Keratinocyte (primary cell): ENCODE measurements at regions not wholly inside any gene's neighbourhood (a gene's known extent, or its start where the extent isn't known, plus 50 kb on each side); places are given as distances from the start of the nearest gene placed in this dataset.
"Not testable (repeated sequence)": the region's sequence is repeated elsewhere in the genome, so short reads cannot be mapped to it uniquely, and the experiment has no call there.

ENCODE experiments used
- DNase-seq: peaks from one replicate; pipeline ENCODE4 v3.0.0-alpha.2; 2011; ENCODE audit warnings: low read depth, missing footprints, low spot score
- FAIRE-seq: peaks from 2 replicates; lab custom pipeline; 2011; peaks lifted over from hg19 to GRCh38; lab: Jason Lieb, UNC
- H2AFZ ChIP-seq: 2 replicates; pipeline ENCODE4 v1.6.0; 2012; ENCODE audit warnings: low read length, control low read depth, inconsistent platforms; ENCODE audit not compliant: control insufficient read depth
- H3K27ac ChIP-seq: 2 replicates; pipeline ENCODE4 v1.5.1; 2011; ENCODE audit warnings: low read length; ENCODE audit not compliant: control insufficient read depth, insufficient read depth
- H3K27me3 ChIP-seq: 3 replicates; pipeline ENCODE4 v1.6.0; 2011; ENCODE audit warnings: low read length; ENCODE audit not compliant: control insufficient read depth, insufficient read depth; ENCODE audit errors: extremely low read depth
- H3K36me3 ChIP-seq, 2 experiments: 2 replicates in 1 of 2; 3 replicates in 1 of 2; pipeline ENCODE4 v1.5.1; 2011; ENCODE audit warnings: low read length in 2 of 2, mild to moderate bottlenecking in 1 of 2; ENCODE audit not compliant: control insufficient read depth in 2 of 2, insufficient read depth in 2 of 2; ENCODE audit errors: extremely low read depth in 1 of 2
- H3K4me1 ChIP-seq: 3 replicates; pipeline ENCODE4 v1.5.1; 2011; ENCODE audit warnings: low read length; ENCODE audit not compliant: control insufficient read depth, insufficient read depth; ENCODE audit errors: extremely low read depth
- H3K4me2 ChIP-seq: 3 replicates; pipeline ENCODE4 v1.6.0; 2011; ENCODE audit warnings: low read depth, low read length; ENCODE audit not compliant: control insufficient read depth, insufficient read depth; ENCODE audit errors: extremely low read depth
- H3K4me3 ChIP-seq, 3 experiments: fragments of 200-600 bp in 1 of 3; sonication (generic) in 1 of 3; 2 replicates in 2 of 3; 3 replicates in 1 of 3; pipeline ENCODE4 v1.5.1; 2011 to 2016; ENCODE audit warnings: low read length in 3 of 3, mild to moderate bottlenecking in 3 of 3, control low read depth in 2 of 3, inconsistent platforms in 1 of 3, low read depth in 1 of 3, mixed read lengths in 1 of 3, mixed run types in 1 of 3, moderate library complexity in 1 of 3; ENCODE audit not compliant: control insufficient read depth in 2 of 3, insufficient read depth in 2 of 3; ENCODE audit errors: extremely low read depth in 1 of 3
- H3K79me2 ChIP-seq: 2 replicates; pipeline ENCODE4 v1.6.0; 2012; ENCODE audit warnings: low read length; ENCODE audit not compliant: control insufficient read depth, insufficient read depth
- H3K9ac ChIP-seq: 3 replicates; pipeline ENCODE4 v1.6.0; 2011; ENCODE audit warnings: low read length; ENCODE audit not compliant: control insufficient read depth, insufficient read depth; ENCODE audit errors: extremely low read depth
- H3K9me1 ChIP-seq: 3 replicates; pipeline ENCODE4 v1.6.0; 2011; ENCODE audit warnings: low read length; ENCODE audit not compliant: control insufficient read depth, insufficient read depth; ENCODE audit errors: extremely low read depth
- H3K9me3 ChIP-seq: 2 replicates; pipeline ENCODE4 v1.5.1; 2012; ENCODE audit warnings: low read depth, low read length; ENCODE audit not compliant: control insufficient read depth
- H4K20me1 ChIP-seq: 3 replicates; pipeline ENCODE4 v1.6.0; 2011; ENCODE audit warnings: low read length; ENCODE audit not compliant: control insufficient read depth, insufficient read depth; ENCODE audit errors: extremely low read depth
- EZH2 ChIP-seq: IDR thresholded peaks from one replicate; pipeline ENCODE4 v1.6.1; 2012; ENCODE audit warnings: inconsistent platforms, mild to moderate bottlenecking, low read length, moderate library complexity
- dilution Hi-C: fragments of 300-500 bp; cut with MboI; formaldehyde crosslinking; loops from one replicate; pipeline ENCODE4 v1.7.0; 2020; ENCODE audit warnings: low sequenced_read_pairs; ENCODE audit not compliant: extremely low pct_ligation_motif_present
- TF ChIP-seq, protein P1 (sequence below), 3 experiments: IDR thresholded peaks in 1 of 3; conservative IDR thresholded peaks in 1 of 3; optimal IDR thresholded peaks in 1 of 3; 2 replicates in 2 of 3; 3 replicates in 1 of 3; pipeline versions ENCODE3 to v1.5.1; 2011; ENCODE audit warnings: low read length in 3 of 3, mild to moderate bottlenecking in 3 of 3, moderate library complexity in 2 of 3, control low read depth in 1 of 3, inconsistent platforms in 1 of 3; ENCODE audit not compliant: insufficient read depth in 2 of 3; ENCODE audit errors: extremely low read depth in 1 of 3

DNA sequence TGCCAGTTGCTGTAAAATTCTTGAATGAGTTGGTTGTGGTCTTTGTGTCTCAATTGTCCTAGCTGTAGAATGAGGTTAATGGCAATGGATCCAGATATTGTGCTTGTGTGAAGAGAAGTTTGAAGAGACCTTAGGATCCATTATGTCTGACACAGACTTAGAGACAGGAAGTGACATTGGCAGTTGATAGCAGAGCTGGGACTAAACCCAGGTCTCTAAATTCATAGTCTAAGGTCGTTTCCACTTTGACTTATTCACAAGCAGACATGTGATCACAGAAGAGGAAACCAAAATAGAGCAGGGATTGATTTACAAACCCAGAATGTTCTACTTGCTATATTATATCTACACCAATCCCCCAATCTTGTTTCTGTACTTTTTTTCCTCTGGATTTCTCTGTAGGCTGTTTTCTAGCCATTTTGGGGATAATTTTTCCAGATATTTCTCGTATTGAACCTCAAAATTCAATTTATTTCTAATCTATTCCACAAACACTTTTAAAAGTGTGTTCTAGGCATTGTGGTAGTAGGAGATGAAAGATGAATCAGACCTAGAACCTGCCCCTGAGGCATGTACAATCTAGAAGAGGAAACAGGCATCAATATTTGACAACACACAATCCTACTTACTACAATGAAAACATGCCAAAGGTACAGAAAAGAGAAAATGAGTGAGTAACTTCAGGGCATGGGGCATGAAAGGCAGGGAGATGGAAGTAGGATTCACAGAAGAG, 123.3 kb downstream of the NFKBIZ start:
- Histone ChIP-seq H3K9me3 (no peaks in the 10 kb centered on the region), H3K27me3 (no peaks in the 10 kb centered on the region), H3K4me3 (peak overlapping the region in 1 of 3 experiments; percentile 4), H4K20me1 (no peaks in the 10 kb centered on the region), H3K4me1 (peaks cover 14% of the 10 kb centered on the region), H3K9me1 (no peaks in the 10 kb centered on the region), H3K27ac (peak overlapping the region; percentile 25), H3K36me3 (no peaks in the 10 kb centered on the region), H3K79me2 (no peaks in the 10 kb centered on the region), H2AFZ (no peak overlapping the region), H3K9ac (no peak overlapping the region), H3K4me2 (peak overlapping the region; percentile 44)
- peak; percentile 32 for FAIRE-seq
- TF ChIP-seq EZH2: no peak
- TF ChIP-seq, protein P1, sequence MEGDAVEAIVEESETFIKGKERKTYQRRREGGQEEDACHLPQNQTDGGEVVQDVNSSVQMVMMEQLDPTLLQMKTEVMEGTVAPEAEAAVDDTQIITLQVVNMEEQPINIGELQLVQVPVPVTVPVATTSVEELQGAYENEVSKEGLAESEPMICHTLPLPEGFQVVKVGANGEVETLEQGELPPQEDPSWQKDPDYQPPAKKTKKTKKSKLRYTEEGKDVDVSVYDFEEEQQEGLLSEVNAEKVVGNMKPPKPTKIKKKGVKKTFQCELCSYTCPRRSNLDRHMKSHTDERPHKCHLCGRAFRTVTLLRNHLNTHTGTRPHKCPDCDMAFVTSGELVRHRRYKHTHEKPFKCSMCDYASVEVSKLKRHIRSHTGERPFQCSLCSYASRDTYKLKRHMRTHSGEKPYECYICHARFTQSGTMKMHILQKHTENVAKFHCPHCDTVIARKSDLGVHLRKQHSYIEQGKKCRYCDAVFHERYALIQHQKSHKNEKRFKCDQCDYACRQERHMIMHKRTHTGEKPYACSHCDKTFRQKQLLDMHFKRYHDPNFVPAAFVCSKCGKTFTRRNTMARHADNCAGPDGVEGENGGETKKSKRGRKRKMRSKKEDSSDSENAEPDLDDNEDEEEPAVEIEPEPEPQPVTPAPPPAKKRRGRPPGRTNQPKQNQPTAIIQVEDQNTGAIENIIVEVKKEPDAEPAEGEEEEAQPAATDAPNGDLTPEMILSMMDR (optimal IDR thresholded peaks at IDR 0.05 in 1 of 3, IDR thresholded peaks at IDR 0.05 in 1 of 3, conservative IDR thresholded peaks at IDR 0.05 in 1 of 3; ENCODE audit: extremely low read depth in 1 of 3, insufficient read depth in 2 of 3, low read length in 3 of 3): no peak
- no peak for DNase-seq
- dilution Hi-C loops: no loop called here

DNA sequence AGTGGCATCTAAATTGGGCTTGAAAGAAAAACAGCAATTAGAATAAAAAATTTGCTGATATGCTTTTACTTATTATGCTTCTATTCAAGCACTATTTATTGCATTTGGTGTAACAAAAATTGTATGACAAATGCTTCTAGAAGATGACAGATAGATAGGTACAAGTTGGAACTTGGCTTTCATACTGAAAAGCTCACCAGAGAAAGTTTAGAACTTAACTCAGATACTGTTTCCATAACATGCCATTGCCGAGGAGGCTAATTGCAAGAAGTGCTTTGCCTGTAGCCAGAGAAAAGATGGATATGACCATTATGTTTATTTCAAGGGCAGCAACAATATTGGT, 123.8 kb downstream of the NFKBIZ start:
- Histone ChIP-seq H3K27ac (peak overlapping the region; percentile 25), H3K9me3 (no peaks in the 10 kb centered on the region), H2AFZ (no peak overlapping the region), H3K4me1 (peaks cover 14% of the 10 kb centered on the region), H3K27me3 (no peaks in the 10 kb centered on the region), H3K4me3 (peak overlapping the region in 2 of 3 experiments; percentile 2 to 4), H4K20me1 (no peaks in the 10 kb centered on the region), H3K36me3 (no peaks in the 10 kb centered on the region), H3K4me2 (peak overlapping the region; percentile 44), H3K9ac (no peak overlapping the region), H3K79me2 (no peaks in the 10 kb centered on the region), H3K9me1 (no peaks in the 10 kb centered on the region)
- TF ChIP-seq EZH2: no peak
- TF ChIP-seq, protein P1 (optimal IDR thresholded peaks at IDR 0.05 in 1 of 3, IDR thresholded peaks at IDR 0.05 in 1 of 3, conservative IDR thresholded peaks at IDR 0.05 in 1 of 3; ENCODE audit: extremely low read depth in 1 of 3, insufficient read depth in 2 of 3, low read length in 3 of 3): no peak
- dilution Hi-C loops: no loop called here
- FAIRE-seq (peak; percentile 29), DNase-seq (no peak)

DNA sequence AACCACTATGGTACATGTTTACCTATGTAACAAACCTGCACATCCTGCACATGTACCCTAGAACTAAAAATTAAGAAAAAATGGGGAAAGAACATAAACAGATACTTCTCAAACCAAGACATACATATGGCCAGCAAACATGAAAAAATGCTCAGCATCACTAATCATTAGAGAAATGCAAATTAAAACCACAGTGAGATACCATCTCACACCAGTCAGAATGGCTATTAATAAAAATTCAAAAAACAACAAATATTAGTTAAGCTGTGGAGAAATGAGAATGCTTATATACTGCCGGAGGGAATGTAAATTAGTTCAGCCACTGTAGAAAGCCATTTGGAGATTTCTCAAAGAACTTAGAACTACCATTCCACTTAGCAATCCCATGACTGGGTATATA, 126.1 kb downstream of the NFKBIZ start:
- dilution Hi-C loops, H3K9ac ChIP-seq, H3K27ac ChIP-seq, H3K4me3 ChIP-seq, H3K79me2 ChIP-seq, H3K4me2 ChIP-seq, FAIRE-seq, H3K9me1 ChIP-seq, H3K9me3 ChIP-seq, DNase-seq, H2AFZ ChIP-seq, H3K36me3 ChIP-seq, H3K27me3 ChIP-seq, H4K20me1 ChIP-seq: not testable (repeated sequence)
- H3K4me1 ChIP-seq: peaks cover 14% of the 10 kb centered on the region
